22Rv1 (cell line): ENCODE measurements at regions not wholly inside any gene's neighbourhood (a gene's known extent, or its start where the extent isn't known, plus 50 kb on each side); places are given as distances from the start of the nearest gene placed in this dataset.

ENCODE experiments used
- H3K27ac ChIP-seq: fragments of 450-650 bp; 2 replicates; pipeline ENCODE4 v1.5.1; 2017
- ZFX ChIP-seq: fragments of 450-650 bp; IDR thresholded peaks from 2 replicates; pipeline ENCODE4 v1.6.1; 2017; ENCODE audit warnings: antibody characterized with exemption, borderline replicate concordance
- TF ChIP-seq, protein P1 (sequence below): fragments of 450-650 bp; IDR thresholded peaks from 2 replicates; pipeline ENCODE4 v1.5.1; 2017; ENCODE audit warnings: mild to moderate bottlenecking

DNA sequence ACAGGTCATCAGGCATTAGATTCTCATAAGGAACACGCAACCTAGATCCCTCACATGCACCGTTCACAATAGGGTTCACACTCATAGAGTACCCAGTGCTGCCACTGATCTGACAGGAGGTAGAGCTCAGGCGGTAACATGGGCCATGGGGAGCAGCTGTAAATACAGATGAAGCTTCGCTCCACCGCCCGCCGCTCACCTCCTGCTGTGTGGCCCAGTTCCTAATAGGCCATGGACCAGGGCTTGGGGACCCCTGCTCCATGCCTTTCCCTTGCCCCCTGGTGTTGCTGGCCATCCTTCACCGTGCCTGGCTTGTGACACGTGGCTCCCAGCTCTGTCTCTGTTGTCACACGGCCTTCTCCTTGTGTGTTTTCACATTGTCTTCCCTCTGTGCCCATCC, 171.1 kb upstream of the JARID2 start:
- TF ChIP-seq ZFX = no peak
- TF ChIP-seq, protein P1, sequence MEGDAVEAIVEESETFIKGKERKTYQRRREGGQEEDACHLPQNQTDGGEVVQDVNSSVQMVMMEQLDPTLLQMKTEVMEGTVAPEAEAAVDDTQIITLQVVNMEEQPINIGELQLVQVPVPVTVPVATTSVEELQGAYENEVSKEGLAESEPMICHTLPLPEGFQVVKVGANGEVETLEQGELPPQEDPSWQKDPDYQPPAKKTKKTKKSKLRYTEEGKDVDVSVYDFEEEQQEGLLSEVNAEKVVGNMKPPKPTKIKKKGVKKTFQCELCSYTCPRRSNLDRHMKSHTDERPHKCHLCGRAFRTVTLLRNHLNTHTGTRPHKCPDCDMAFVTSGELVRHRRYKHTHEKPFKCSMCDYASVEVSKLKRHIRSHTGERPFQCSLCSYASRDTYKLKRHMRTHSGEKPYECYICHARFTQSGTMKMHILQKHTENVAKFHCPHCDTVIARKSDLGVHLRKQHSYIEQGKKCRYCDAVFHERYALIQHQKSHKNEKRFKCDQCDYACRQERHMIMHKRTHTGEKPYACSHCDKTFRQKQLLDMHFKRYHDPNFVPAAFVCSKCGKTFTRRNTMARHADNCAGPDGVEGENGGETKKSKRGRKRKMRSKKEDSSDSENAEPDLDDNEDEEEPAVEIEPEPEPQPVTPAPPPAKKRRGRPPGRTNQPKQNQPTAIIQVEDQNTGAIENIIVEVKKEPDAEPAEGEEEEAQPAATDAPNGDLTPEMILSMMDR = no peak
- no peak overlapping the region for H3K27ac ChIP-seq

DNA sequence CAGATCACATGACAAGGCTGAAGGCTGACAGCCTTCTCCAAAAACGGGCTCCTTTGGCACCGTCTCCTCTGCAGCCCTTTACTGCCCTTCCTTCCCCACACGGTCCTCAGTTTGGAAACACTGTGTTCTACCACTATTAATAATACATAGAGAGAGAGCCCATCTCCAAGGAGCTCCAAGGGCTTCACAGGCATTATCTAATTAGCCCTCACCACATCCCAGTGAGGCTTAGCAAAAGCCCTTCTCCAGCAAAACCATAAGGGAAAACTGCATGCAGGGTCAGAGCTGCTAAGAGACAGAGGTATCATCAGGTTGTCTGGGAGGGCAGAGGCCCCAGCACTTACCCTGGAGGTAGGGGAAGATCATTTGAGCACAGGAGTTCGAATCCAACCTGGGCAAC, 169.3 kb upstream of the JARID2 start:
- TF ChIP-seq, protein P1 = no peak
- no peak for TF ChIP-seq ZFX
- no peak overlapping the region for H3K27ac ChIP-seq

GRCh38 chr6:15077006-15077405, 168.9 kb upstream of the JARID2 start:
- no peak overlapping the region for H3K27ac ChIP-seq
- TF ChIP-seq, protein P1 = no peak
- no peak for TF ChIP-seq ZFX

GRCh38 chr6:15077961-15078360, 167.9 kb upstream of the JARID2 start:
- no peak for TF ChIP-seq ZFX
- TF ChIP-seq, protein P1 = no peak
- no peak overlapping the region for H3K27ac ChIP-seq

DNA sequence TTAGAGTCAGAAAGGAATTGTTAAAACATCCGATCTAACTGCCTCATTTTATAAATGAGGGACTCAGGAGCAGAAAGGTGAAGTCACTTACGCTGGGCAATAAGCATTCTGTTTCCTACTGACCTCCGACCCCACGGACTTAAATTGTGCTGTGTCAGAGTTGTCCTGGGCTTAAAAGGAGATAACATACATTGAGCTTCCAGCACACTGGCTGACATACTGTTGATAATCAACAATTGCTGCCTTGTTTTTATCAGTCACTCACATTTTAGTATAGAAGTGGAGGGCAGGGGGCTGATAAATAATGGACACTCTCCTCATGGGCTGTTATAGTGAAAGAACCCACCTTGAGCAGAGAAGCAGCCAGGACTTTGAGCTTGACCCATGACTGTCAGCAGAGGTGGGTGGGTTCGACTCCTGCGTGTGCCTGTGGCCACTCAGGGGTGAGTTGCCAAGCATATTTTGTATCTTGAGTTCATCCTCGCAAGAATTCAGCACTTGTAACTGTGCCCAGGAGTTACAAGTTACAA, 166.5 kb upstream of the JARID2 start:
- H3K27ac ChIP-seq = no peak overlapping the region
- TF ChIP-seq, protein P1 = no peak
- no peak for TF ChIP-seq ZFX

DNA sequence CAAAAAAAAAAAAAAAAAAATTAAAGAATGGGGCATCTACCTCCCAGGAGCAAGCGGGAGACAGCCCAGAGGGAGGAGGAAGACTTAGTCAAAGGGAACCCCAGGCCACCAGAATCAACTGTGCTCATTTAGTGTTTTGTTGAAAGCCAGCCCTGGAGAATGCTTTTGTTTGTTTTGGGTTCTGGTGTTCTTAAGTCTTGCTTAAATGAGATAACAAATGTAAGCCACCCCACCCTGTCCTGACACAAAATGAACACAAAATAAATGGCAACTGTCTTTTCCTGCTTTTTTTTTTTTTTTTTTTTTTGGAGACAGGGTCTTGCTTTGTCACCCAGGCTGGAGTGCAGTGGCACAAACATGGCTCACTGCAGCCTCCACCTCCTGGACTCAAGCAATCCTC, 165.0 kb upstream of the JARID2 start:
- H3K27ac ChIP-seq = no peak overlapping the region
- TF ChIP-seq ZFX = no peak
- TF ChIP-seq, protein P1 = no peak

- no peak for TF ChIP-seq ZFX
- no peak overlapping the region for H3K27ac ChIP-seq
Observed at GRCh38 chr6:15081447-15081846, 164.4 kb upstream of the JARID2 start.

GRCh38 chr6:15082708-15083107, 163.2 kb upstream of the JARID2 start:
- H3K27ac ChIP-seq = no peak overlapping the region
- no peak for TF ChIP-seq ZFX
- TF ChIP-seq, protein P1 = no peak
